ENCODE measurements at regions not wholly inside any gene's neighbourhood (a gene's known extent, or its start where the extent isn't known, plus 50 kb on each side); places are given as distances from the start of the nearest gene placed in this dataset.
"Not testable (repeated sequence)": the region's sequence is repeated elsewhere in the genome, so short reads cannot be mapped to it uniquely, and the experiment has no call there.

GRCh38 chrX:101823236-101823635 lies 108.6 kb downstream of the ZMAT1 start:
- no peak for DNase-seq

- not testable (repeated sequence) for DNase-seq
These were observed 114.1 kb downstream of the ZMAT1 start for GRCh38 chrX:101817739-101818138.

GRCh38 chrX:101813200-101813599 lies 118.6 kb downstream of the ZMAT1 start:
- DNase-seq, result no peak

- peak; percentile 45 for DNase-seq
These were observed 128.4 kb downstream of the ZMAT1 start for GRCh38 chrX:101803451-101803850.

GRCh38 chrX:101799387-101799786 lies 132.4 kb downstream of the ZMAT1 start:
- DNase-seq, result peak; percentile 96

GRCh38 chrX:101787934-101788333 lies 128.3 kb upstream of the ARMCX2 start:
- DNase-seq, result no peak

- no peak for DNase-seq
These were observed 125.5 kb upstream of the ARMCX2 start for GRCh38 chrX:101785142-101785541.

GRCh38 chrX:101780421-101780820 lies 120.8 kb upstream of the ARMCX2 start:
- not testable (repeated sequence) for DNase-seq

GRCh38 chrX:101774340-101774739 lies 114.7 kb upstream of the ARMCX2 start:
- no peak for DNase-seq

- no peak for DNase-seq
These were observed 104.9 kb upstream of the ARMCX2 start for GRCh38 chrX:101764538-101764937.

GRCh38 chrX:101759000-101759399 lies 99.3 kb upstream of the ARMCX2 start:
- DNase-seq, result peak; percentile 68

- no peak for DNase-seq
These were observed 91.1 kb upstream of the ARMCX2 start for GRCh38 chrX:101750744-101751143.

GRCh38 chrX:101749436-101749835 lies 89.8 kb upstream of the ARMCX2 start:
- DNase-seq, result no peak

GRCh38 chrX:101745046-101745445 lies 85.4 kb upstream of the ARMCX2 start:
- no peak for DNase-seq

GRCh38 chrX:101744085-101744484 lies 84.4 kb upstream of the ARMCX2 start:
- no peak for DNase-seq

GRCh38 chrX:101740642-101741041 lies 81.0 kb upstream of the ARMCX2 start:
- no peak for DNase-seq

- DNase-seq, result not testable (repeated sequence)
These were observed 79.2 kb upstream of the ARMCX2 start for GRCh38 chrX:101738867-101739266.

- DNase-seq, result not testable (repeated sequence)
These were observed 78.8 kb upstream of the ARMCX2 start for GRCh38 chrX:101738411-101738810.

- DNase-seq, result no peak
These were observed 77.0 kb upstream of the ARMCX2 start for GRCh38 chrX:101736651-101737050.

- DNase-seq, result no peak
These were observed 73.2 kb upstream of the ARMCX2 start for GRCh38 chrX:101732870-101733269.

GRCh38 chrX:101729986-101730385 lies 70.3 kb upstream of the ARMCX2 start:
- DNase-seq, result no peak
